ENCODE measurements at regions not wholly inside any gene's neighbourhood (a gene's known extent, or its start where the extent isn't known, plus 50 kb on each side); places are given as distances from the start of the nearest gene placed in this dataset.

- intact Hi-C loops (cut with DNase I) = no loop called here
- WGBS, 4 donors = 71 to 77% (median 73%) methylated on average over 1 of the region's 1 CpG
- Histone ChIP-seq H3K27ac (no peak overlapping the region), H3K4me3 (no peak overlapping the region), H3K9me3 (replicated peaks in 1 of 3) (no peaks in the 10 kb centered on the region), H3K27me3 (no peaks in the 10 kb centered on the region), H3K4me1 (replicated peaks in 1 of 2) (no peaks in the 10 kb centered on the region), H3K36me3 (replicated peaks in 1 of 2) (no peaks in the 10 kb centered on the region)
- TF ChIP-seq CTCF (IDR thresholded peaks at IDR 0.05) (no peak), POLR2A (IDR thresholded peaks at IDR 0.05) (no peak)
- DNase-seq = no peak
Observed at GRCh38 chr13:73948848-73949529, 185.2 kb downstream of the KLF12 start.

- WGBS, 4 donors = 70 to 81% (median 79%) methylated on average over 5 of the region's 5 CpGs
- H3K27ac ChIP-seq = no peak overlapping the region
- no peaks in the 10 kb centered on the region for H3K36me3 ChIP-seq (replicated peaks in 1 of 2)
- no peaks in the 10 kb centered on the region for H3K9me3 ChIP-seq (replicated peaks in 1 of 3)
- H3K4me3 ChIP-seq = no peak overlapping the region
- no peak for DNase-seq
- no peak for TF ChIP-seq CTCF (IDR thresholded peaks at IDR 0.05)
- H3K27me3 ChIP-seq = no peaks in the 10 kb centered on the region
- intact Hi-C loops (cut with DNase I) = no loop called here
- no peaks in the 10 kb centered on the region for H3K4me1 ChIP-seq (replicated peaks in 1 of 2)
Observed at GRCh38 chr13:73945871-73946270, 188.3 kb downstream of the KLF12 start.

- Histone ChIP-seq H3K4me3 (no peak overlapping the region), H3K4me1 (replicated peaks in 1 of 2) (no peaks in the 10 kb centered on the region), H3K9me3 (replicated peaks in 1 of 3) (no peaks in the 10 kb centered on the region), H3K27me3 (no peaks in the 10 kb centered on the region), H3K27ac (no peak overlapping the region), H3K36me3 (replicated peaks in 1 of 2) (no peaks in the 10 kb centered on the region)
- WGBS, 4 donors = 39 to 63% (median 57%) methylated on average over 3 of the region's 3 CpGs
- intact Hi-C loops (cut with DNase I) = no loop called here
- DNase-seq = no peak
- TF ChIP-seq CTCF (IDR thresholded peaks at IDR 0.05) (peak in 2 of 6 experiments; percentile 8 to 9), POLR2A (IDR thresholded peaks at IDR 0.05) (no peak)
Observed at GRCh38 chr13:73945382-73945781, 188.8 kb downstream of the KLF12 start.

- no peak overlapping the region for H3K4me3 ChIP-seq
- H3K9me3 ChIP-seq (replicated peaks in 1 of 3) = no peaks in the 10 kb centered on the region
- no peaks in the 10 kb centered on the region for H3K27me3 ChIP-seq
- TF ChIP-seq POLR2A (IDR thresholded peaks at IDR 0.05) (no peak), CTCF (IDR thresholded peaks at IDR 0.05) (no peak)
- intact Hi-C loops (cut with DNase I) = no loop called here
- no peaks in the 10 kb centered on the region for H3K36me3 ChIP-seq (replicated peaks in 1 of 2)
- no peak overlapping the region for H3K27ac ChIP-seq
- H3K4me1 ChIP-seq (replicated peaks in 1 of 2) = no peaks in the 10 kb centered on the region
- 67 to 89% (median 80%) methylated on average over 1 of the region's 1 CpG for WGBS, 4 donors
- DNase-seq = no peak
Observed at GRCh38 chr13:73943965-73944233, 190.3 kb downstream of the KLF12 start.
